ENCODE measurements at regions not wholly inside any gene's neighbourhood (a gene's known extent, or its start where the extent isn't known, plus 50 kb on each side); places are given as distances from the start of the nearest gene placed in this dataset.
A peak's percentile ranks its signal among the peaks of the same experiment; 100 is the strongest.
"Not testable (repeated sequence)": the region's sequence is repeated elsewhere in the genome, so short reads cannot be mapped to it uniquely, and the experiment has no call there.

DNA sequence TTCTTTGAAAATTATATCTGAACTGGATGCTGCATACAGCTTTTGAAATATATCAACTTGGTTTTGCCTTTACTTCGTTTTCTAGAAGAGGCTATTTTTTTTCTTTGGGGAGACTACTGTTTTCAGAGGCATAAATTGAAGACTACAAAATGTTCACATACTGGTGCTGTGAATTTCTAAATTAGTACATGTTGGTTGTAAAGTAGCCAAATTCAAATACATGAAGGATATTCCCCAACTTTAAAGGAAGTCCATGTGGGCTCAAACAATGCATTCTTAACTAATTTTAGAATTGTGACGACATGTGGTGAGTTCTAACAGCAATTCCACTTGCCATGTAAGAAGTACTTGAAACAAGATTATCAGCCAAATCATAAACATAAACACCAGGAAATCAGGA, 295.7 kb downstream of the TUSC7 start:
- DNase-seq (ENCODE audit: low spot score), result no peak

GRCh38 chr3:117005911-117006522, 296.4 kb downstream of the TUSC7 start:
- DNase-seq (ENCODE audit: low spot score), result no peak

DNA sequence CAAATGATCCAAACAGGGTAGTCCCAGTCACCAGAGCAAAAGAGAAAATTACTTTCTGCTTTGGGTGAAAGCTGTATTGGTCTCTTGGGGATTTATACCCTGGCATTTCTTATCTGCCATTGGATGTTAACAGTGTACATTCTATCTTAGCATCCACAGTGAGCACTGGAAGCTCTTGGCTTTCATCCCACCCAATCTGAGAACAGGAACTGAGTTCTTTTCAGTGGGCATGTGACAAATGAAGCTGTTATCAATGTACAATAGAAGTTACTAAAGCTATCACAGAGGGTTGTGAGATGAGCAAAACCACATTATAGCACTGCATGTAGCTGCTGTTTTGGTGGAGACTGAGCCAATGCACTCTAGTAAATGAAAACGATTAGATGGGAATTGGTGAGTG, 300.7 kb downstream of the TUSC7 start:
- DNase-seq (ENCODE audit: low spot score), result no peak

DNA sequence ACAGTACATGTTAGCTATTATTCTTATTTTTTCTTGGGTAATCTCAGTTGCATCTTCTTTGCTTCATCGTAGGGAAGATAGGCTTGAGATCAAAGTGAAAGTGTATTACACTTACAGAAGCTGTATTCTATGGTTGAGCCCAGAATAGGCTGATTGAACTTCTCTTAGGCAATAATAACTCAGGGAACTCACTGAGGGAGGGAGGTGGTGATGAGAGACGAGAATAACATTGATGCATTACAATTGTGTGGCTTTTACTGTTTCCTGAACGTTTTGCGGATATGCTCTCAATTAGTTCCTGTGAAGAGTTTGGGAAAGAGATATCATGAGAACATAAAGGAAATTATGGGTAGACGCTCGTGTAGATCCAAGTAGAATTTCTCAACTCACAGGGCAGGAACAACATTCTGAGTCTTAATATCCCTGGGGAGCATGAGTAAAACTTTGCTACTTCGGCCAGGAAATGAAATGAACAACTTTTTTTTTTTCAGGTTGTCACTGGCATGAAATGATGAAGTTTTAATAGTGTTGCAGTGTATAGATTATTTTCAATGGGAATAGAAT, 302.2 kb downstream of the TUSC7 start:
- no peak for DNase-seq (ENCODE audit: low spot score)

DNA sequence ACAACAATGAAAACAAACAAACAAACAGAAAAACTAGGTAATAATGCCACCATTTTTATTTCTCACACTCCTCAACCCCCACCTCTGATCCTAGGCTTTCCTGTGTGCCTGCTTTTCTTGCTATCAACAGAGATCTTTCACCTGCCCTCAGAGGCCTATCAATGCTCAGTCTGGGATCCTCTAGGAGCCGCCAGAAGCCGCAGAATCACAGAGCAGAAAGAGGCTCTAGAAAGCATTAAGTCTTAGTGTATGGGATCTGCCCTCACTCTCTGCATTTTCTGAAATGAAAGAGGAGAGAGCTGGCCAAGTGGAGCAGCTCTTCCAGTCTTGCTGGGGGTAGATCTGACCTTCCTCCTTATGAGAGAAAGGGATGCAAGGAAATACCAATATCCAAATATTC, 306.8 kb downstream of the TUSC7 start:
- DNase-seq (ENCODE audit: low spot score), result no peak

GRCh38 chr3:117017135-117017894, 307.7 kb downstream of the TUSC7 start:
- no peak for DNase-seq (ENCODE audit: low spot score)

DNA sequence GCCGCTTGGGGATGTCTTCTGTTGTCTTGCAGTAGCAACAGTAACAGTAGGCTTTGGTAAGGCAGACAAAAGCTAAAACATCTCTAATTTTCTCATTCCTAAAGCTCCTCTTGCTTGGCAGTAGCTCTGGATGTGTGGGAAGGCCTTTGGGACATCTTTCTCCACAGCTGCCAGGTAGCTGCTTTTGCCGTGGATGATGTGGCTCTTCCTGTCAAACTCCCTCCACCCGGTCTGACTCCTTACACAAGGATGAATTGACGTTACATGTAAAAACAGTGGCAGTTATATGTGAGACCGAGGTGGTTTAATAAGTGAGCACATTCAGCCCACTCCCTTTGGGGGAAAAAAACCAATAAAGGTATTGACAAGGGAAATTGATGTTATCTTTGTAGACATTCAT, 309.1 kb downstream of the TUSC7 start:
- DNase-seq (ENCODE audit: low spot score), result no peak

GRCh38 chr3:117019082-117019713, 309.6 kb downstream of the TUSC7 start:
- peak; percentile 36 for DNase-seq (ENCODE audit: low spot score)

DNA sequence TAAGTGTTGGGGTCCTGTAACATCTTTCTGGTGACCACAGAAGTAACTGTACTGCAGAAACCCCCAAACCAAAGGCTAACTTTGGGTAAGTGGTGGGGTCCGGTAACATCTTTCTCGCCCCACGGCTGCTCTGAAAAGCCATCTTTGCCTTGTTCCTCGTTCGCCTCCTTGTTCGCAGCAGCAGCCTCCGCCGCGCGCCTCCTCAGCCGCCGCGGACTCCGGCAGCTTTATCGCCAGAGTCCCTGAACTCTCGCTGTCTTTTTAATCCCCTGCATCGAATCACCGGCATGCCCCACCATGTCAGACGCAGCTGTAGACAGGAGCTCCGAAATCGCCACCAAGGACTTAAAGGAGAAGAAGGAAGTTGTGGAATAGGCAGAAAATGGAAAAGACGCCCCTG, 316.8 kb downstream of the TUSC7 start:
- no peak for DNase-seq (ENCODE audit: low spot score)

GRCh38 chr3:117035745-117036144, 326.2 kb downstream of the TUSC7 start:
- no peak for DNase-seq (ENCODE audit: low spot score)

GRCh38 chr3:117036259-117036799, 326.8 kb downstream of the TUSC7 start:
- no peak for DNase-seq (ENCODE audit: low spot score)

DNA sequence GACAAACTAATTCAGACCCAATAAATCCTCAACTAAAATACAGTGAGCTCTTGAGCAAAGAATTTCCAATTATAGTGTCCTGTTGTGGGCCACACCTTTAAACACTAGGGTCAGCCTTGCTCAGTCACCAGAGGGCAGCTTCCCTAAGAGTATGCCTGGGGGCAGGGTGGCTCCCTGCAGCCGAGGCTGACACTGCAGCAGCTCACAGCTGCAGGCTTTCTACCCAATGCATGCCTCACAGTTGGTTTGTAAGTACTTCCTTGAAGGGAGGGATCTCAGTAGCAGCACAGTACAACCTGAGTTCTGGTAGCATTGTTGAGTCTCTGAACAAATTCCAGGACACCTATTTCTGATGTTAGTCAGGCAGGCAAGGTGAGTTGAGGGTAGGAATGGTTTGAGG, 335.6 kb downstream of the TUSC7 start:
- no peak for DNase-seq (ENCODE audit: low spot score)

DNA sequence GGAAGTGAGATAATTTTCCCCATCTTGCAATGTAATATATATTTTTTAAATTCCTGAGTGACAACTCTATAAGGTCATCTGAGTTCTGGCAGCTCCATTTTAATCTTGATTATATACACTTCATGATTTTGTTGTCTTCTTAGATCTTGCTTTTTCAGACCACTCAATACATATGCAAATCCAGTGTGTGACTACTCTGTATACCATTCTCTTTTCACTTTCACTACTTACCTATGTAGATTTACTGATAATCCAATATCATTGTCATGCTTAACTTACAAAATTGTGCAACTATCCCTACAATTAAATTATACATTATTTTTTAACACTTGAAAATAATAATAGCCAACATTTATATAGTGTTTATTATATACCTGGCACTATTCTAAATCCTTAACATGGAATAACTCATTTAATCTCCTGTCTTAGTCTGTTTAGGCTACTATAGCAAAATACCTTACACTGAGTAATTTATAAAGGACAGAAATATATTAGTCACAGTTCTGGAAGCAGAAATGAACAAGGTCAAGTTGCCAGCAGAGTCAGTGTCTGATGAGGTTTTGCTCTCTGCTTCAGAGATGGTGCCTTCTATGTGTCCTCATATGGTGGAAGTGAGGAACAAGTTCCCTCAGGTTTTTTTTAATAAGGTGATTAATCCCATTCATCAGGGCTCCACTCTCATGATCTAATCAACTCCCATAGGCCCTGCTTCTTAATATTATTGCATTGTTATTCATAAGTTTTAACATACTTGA, 338.5 kb downstream of the TUSC7 start:
- DNase-seq (ENCODE audit: low spot score), result no peak

DNA sequence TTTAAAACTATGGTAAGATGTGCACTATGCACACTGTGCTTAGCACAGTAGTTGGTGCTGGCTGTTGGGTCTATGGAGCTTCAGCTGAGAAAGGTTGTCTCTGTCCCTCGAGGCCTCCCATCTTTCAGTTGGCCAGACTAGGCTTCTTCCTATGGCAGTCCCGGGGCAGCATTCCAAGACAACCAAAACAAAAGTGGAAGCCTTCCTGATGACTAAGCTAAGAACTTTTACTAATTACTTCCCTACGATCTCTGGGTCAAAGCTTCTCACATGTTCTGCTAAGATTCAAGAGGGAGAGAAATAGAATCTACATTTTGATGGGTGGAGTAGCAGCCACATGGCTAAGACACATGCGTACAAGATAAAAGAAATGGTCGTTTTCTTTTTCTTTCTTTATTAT, 342.8 kb downstream of the TUSC7 start:
- no peak for DNase-seq (ENCODE audit: low spot score)

DNA sequence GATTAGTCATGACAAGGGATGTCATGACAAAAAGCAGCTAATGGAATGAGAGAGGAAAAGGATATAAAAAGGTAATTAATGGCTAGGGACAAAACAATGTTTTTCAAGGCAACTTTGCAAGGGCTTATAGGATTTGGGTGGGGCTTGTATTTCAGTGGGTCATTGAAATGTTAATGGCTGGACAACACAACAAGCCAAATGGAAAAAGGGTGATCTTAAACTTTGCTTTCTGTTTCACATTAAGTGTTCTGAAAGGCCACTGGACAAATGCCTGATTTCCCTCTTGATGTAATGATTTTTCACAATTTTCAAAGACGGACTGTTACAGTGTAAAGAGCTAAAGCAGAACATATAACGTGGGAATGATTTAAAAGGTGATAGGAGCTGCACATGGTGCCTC, 345.0 kb downstream of the TUSC7 start:
- DNase-seq (ENCODE audit: low spot score), result no peak

GRCh38 chr3:117056946-117057345, 347.4 kb downstream of the TUSC7 start:
- not testable (repeated sequence) for DNase-seq (ENCODE audit: low spot score)

DNA sequence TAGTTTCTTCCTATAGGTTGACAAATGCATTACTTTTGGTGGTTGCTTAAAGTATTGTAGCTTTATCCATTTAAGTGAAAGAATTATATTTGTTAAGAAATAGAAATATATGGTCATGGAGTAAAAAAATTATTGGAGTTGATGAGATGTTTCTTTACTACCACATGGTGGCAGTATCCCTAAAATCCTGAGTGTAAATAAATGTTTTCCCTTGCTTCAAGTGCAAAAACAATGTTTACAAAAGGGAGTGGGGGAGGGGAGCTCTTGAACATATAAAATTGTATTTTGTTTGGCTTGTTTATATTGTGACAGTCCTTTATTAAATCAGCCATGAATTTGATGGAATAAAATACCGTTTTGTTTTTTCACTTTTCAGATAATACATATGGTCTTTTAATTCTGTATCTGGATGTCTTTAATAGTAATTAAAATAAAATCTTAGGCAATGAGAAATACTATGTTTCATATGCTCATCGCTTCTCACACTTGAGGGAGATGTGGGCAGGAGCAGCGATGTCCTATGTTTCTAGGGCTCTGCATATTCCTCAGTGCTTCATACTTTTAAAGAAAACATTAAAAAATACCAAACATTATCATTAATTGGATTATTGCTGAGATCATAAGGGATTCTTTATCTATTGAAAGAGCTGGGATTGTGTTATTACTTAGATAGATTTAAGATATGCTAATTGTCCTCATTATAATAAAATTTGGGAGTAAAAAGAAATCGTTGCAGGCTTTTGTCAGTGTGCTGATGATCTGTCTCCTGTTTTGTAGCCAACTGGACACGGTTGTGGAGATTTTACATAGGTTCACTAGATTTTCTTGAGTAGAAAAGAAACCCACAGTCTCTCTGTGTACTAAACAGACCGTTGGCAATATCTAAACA, 349.7 kb downstream of the TUSC7 start:
- no peak for DNase-seq (ENCODE audit: low spot score)

- no peak for DNase-seq (ENCODE audit: low spot score)
These were observed 350.3 kb downstream of the TUSC7 start for GRCh38 chr3:117059956-117060270.

GRCh38 chr3:117063930-117064329, 354.4 kb downstream of the TUSC7 start:
- no peak for DNase-seq (ENCODE audit: low spot score)

- no peak for DNase-seq (ENCODE audit: low spot score)
These were observed 358.7 kb downstream of the TUSC7 start for GRCh38 chr3:117068301-117068700.

DNA sequence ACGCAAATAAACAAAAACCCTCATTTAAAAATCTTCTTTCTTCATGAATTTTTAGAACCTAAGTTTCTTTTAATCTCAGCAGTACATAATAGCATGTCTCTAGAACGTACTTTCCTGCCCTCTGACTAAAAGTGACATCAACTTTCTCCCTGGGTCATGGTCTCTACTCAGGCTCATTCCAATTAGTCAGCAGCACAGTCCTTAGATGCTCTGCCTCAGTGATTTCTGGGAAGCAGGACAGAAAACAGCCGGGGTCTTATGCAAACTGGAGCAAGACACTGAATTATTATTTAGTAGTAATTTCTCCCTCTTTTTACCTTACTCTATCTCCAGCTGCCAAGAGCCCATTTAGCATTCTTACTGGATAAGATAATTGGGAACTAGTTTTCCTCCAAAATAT, 365.2 kb downstream of the TUSC7 start:
- no peak for DNase-seq (ENCODE audit: low spot score)

Measured in activated CD4-positive, alpha-beta T cell treated with anti-CD3 and anti-CD28 coated beads, Interleukin-2, Interleukin-4, amounts not matched to agents 100 ng/mL and 50 ng/mL, durations not matched to agents 16 hours and 8 hours (primary cell).